ENCODE measurements at regions not wholly inside any gene's neighbourhood (a gene's known extent, or its start where the extent isn't known, plus 50 kb on each side); places are given as distances from the start of the nearest gene placed in this dataset.

DNA sequence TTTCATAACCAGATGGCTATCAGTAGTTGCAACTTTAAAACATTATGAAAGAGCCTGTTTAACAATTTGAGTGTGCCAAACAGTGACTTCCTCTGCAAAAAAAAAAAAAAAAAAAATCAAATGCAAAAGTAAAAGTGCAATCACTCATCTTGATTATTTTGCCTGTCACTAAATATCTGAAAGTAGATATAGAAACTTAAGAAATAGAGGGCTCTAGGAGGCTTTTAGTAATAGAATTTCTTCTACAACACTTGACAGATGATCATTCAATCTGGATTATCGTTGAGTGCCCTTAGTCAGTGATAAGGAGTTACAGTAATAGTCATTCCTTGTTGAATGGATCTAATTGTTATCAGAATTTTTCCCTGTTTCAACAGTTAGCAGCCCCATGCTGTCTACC lies 101.8 kb downstream of the CETN3 start:
- H3K27me3 ChIP-seq (ENCODE audit: control insufficient read depth, insufficient read depth, low read length): no peaks in the 10 kb centered on the region
- H3K4me2 ChIP-seq (ENCODE audit: low read length): no peak overlapping the region
- no peaks in the 10 kb centered on the region for H3K9me3 ChIP-seq (replicated peaks; ENCODE audit: low read length)
- no peak overlapping the region for H3K4me3 ChIP-seq (ENCODE audit: low read length)
- H3K36me3 ChIP-seq (ENCODE audit: insufficient read depth, low read length): no peaks in the 10 kb centered on the region
- no peaks in the 10 kb centered on the region for H3K4me1 ChIP-seq (ENCODE audit: control insufficient read depth, insufficient read depth, low read length)
- no peak overlapping the region for H3K9ac ChIP-seq (ENCODE audit: low read depth, low read length)

DNA sequence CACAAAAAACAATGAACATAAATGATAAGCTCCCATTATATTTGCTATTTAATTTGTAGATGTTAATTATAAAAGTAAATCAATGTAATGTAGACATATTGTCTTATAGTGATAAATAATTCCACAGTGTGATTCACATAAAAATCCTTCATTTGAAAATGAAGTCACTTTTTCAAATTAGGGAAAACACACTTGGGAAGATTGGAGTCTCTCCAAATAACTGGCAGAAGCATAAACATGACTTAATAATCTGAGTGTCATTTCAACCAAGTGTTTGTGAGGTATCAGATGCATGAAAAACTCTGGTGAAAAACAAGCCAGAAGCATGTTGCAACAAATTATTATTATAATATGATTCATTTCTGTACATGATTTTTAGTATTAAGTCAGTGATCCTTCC lies 102.2 kb downstream of the CETN3 start:
- Histone ChIP-seq H3K4me3 (ENCODE audit: low read length) (no peak overlapping the region), H3K4me1 (ENCODE audit: control insufficient read depth, insufficient read depth, low read length) (no peaks in the 10 kb centered on the region), H3K27me3 (ENCODE audit: control insufficient read depth, insufficient read depth, low read length) (no peaks in the 10 kb centered on the region), H3K9me3 (replicated peaks; ENCODE audit: low read length) (no peaks in the 10 kb centered on the region), H3K4me2 (ENCODE audit: low read length) (no peak overlapping the region), H3K36me3 (ENCODE audit: insufficient read depth, low read length) (no peaks in the 10 kb centered on the region), H3K9ac (ENCODE audit: low read depth, low read length) (no peak overlapping the region)

DNA sequence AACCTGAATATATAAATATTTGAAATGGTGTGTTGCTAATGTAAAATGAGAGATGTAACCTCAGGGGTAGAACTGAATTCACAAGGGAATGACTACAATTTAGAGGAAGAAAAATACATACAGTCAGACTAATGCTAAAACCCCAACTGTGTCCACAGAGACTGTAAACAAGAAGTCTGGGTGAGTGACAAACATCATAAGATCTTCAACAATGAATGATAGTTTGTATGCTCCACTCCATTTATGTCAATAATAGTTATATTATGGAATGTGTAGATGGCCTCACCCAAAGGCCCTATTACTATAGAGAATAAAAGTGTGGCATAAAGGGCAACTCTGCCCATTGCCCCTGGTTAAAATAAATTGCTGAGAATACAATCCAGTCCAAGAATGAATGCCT lies 102.9 kb downstream of the CETN3 start:
- Histone ChIP-seq H3K4me2 (ENCODE audit: low read length) (no peak overlapping the region), H3K9me3 (replicated peaks; ENCODE audit: low read length) (no peaks in the 10 kb centered on the region), H3K36me3 (ENCODE audit: insufficient read depth, low read length) (no peaks in the 10 kb centered on the region)

DNA sequence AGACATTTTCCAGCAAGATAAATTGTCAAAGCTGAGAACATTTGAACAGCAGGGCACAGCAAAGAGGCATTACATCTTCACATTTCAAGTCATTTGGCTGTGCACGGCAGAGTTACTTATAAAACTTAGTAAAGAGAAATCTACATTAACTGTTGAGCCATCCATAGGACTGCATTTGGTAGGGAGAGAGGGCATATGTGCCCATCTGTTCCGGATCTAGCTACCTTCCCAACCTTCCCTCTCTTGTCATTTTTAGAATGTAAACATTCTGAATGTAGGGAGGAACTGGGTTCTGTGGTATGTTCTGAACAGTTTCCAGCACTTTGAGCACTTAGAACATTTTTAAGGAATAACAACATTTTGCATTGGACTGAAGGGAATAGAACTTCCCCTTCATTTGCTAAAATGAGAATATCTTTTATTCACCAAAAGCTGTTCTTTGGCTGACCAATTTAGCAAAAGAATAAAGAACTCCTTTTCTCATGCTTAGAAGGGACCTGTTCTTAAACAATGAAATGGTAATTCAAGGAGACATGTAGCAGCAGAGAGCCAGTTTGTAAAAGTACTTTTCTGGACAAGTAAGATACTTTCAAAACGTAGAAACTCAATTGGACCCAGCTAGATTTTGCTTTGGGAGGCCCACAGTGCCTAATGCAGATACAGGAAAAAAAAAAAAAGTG lies 104.4 kb downstream of the CETN3 start:
- Histone ChIP-seq H3K4me2 (ENCODE audit: low read length) (no peak overlapping the region), H3K36me3 (ENCODE audit: insufficient read depth, low read length) (no peaks in the 10 kb centered on the region), H3K4me3 (ENCODE audit: low read length) (no peak overlapping the region), H3K9ac (ENCODE audit: low read depth, low read length) (no peak overlapping the region), H3K9me3 (replicated peaks; ENCODE audit: low read length) (no peaks in the 10 kb centered on the region), H3K27me3 (ENCODE audit: control insufficient read depth, insufficient read depth, low read length) (no peaks in the 10 kb centered on the region), H3K4me1 (ENCODE audit: control insufficient read depth, insufficient read depth, low read length) (no peaks in the 10 kb centered on the region)

More for the DNA sequence above, 102.9 kb downstream of the CETN3 start:
- Histone ChIP-seq H3K9ac (ENCODE audit: low read depth, low read length) (no peak overlapping the region), H3K27me3 (ENCODE audit: control insufficient read depth, insufficient read depth, low read length) (no peaks in the 10 kb centered on the region), H3K4me1 (ENCODE audit: control insufficient read depth, insufficient read depth, low read length) (no peaks in the 10 kb centered on the region), H3K4me3 (ENCODE audit: low read length) (no peak overlapping the region)

DNA sequence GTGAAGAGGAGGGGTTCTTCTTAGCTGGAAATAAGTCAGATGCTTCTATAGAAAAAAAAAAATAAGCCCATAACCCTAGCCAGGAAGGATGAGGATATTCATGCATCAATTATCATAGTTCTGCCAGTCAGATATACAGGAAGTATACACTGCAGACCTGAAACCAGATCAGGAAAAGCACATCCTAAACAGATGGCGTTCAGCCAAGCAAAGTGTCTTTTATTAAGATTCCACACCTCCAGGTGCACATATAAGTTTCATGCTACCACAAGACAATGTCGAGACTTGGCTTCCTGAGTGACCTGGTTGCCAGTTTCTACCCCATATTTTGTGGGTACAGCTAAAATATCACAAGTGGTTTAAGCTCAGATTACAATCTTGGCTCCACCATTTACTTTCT lies 108.3 kb downstream of the CETN3 start:
- H3K36me3 ChIP-seq (ENCODE audit: insufficient read depth, low read length): no peaks in the 10 kb centered on the region

GRCh38 chr5:90297045-90297764 lies 112.4 kb downstream of the CETN3 start:
- Histone ChIP-seq H3K4me2 (ENCODE audit: low read length) (no peak overlapping the region), H3K36me3 (ENCODE audit: insufficient read depth, low read length) (no peaks in the 10 kb centered on the region), H3K4me3 (ENCODE audit: low read length) (no peak overlapping the region), H3K9ac (ENCODE audit: low read depth, low read length) (no peak overlapping the region), H3K4me1 (ENCODE audit: control insufficient read depth, insufficient read depth, low read length) (no peaks in the 10 kb centered on the region), H3K27me3 (ENCODE audit: control insufficient read depth, insufficient read depth, low read length) (no peaks in the 10 kb centered on the region), H3K9me3 (replicated peaks; ENCODE audit: low read length) (no peaks in the 10 kb centered on the region)

More for the DNA sequence above, 108.3 kb downstream of the CETN3 start:
- Histone ChIP-seq H3K9ac (ENCODE audit: low read depth, low read length) (no peak overlapping the region), H3K4me1 (ENCODE audit: control insufficient read depth, insufficient read depth, low read length) (no peaks in the 10 kb centered on the region), H3K4me3 (ENCODE audit: low read length) (no peak overlapping the region), H3K4me2 (ENCODE audit: low read length) (no peak overlapping the region), H3K9me3 (replicated peaks; ENCODE audit: low read length) (no peaks in the 10 kb centered on the region), H3K27me3 (ENCODE audit: control insufficient read depth, insufficient read depth, low read length) (no peaks in the 10 kb centered on the region)

- Histone ChIP-seq H3K27me3 (ENCODE audit: control insufficient read depth, insufficient read depth, low read length) (no peaks in the 10 kb centered on the region), H3K4me1 (ENCODE audit: control insufficient read depth, insufficient read depth, low read length) (no peaks in the 10 kb centered on the region), H3K9me3 (replicated peaks; ENCODE audit: low read length) (no peaks in the 10 kb centered on the region), H3K4me3 (ENCODE audit: low read length) (no peak overlapping the region), H3K4me2 (ENCODE audit: low read length) (no peak overlapping the region), H3K9ac (ENCODE audit: low read depth, low read length) (no peak overlapping the region), H3K36me3 (ENCODE audit: insufficient read depth, low read length) (no peaks in the 10 kb centered on the region)
Measured at GRCh38 chr5:90294604-90295003, 115.0 kb downstream of the CETN3 start.

GRCh38 chr5:90293931-90294330 lies 115.6 kb downstream of the CETN3 start:
- Histone ChIP-seq H3K27me3 (ENCODE audit: control insufficient read depth, insufficient read depth, low read length) (no peaks in the 10 kb centered on the region), H3K36me3 (ENCODE audit: insufficient read depth, low read length) (no peaks in the 10 kb centered on the region), H3K9me3 (replicated peaks; ENCODE audit: low read length) (no peaks in the 10 kb centered on the region), H3K4me3 (ENCODE audit: low read length) (no peak overlapping the region), H3K4me1 (ENCODE audit: control insufficient read depth, insufficient read depth, low read length) (no peaks in the 10 kb centered on the region), H3K4me2 (ENCODE audit: low read length) (no peak overlapping the region), H3K9ac (ENCODE audit: low read depth, low read length) (no peak overlapping the region)

- Histone ChIP-seq H3K4me1 (ENCODE audit: control insufficient read depth, insufficient read depth, low read length) (no peaks in the 10 kb centered on the region), H3K27me3 (ENCODE audit: control insufficient read depth, insufficient read depth, low read length) (no peaks in the 10 kb centered on the region), H3K9ac (ENCODE audit: low read depth, low read length) (no peak overlapping the region), H3K36me3 (ENCODE audit: insufficient read depth, low read length) (no peaks in the 10 kb centered on the region), H3K4me2 (ENCODE audit: low read length) (no peak overlapping the region), H3K4me3 (ENCODE audit: low read length) (no peak overlapping the region), H3K9me3 (replicated peaks; ENCODE audit: low read length) (no peaks in the 10 kb centered on the region)
Measured at GRCh38 chr5:90290648-90291047, 118.9 kb downstream of the CETN3 start.

DNA sequence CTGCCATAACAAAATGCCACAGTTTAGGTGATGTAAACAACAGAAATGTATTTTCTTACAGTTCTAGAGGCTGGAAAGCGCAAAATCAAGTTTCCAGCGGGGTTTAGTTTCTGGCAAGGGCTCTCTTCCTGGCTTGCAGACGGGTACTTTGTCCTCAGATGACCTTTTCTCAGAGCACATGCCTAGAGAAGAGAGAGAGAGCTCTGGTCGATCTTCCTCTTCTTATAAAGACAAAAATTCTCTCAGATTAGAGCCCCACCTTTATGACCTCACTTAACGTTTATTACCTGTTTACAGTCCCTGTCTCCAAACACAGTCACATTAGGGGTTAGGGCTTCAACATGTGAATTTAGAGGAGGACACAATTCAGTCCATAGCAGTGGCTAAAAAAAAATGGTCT lies 119.7 kb downstream of the CETN3 start:
- H3K36me3 ChIP-seq (ENCODE audit: insufficient read depth, low read length): no peaks in the 10 kb centered on the region
- no peaks in the 10 kb centered on the region for H3K27me3 ChIP-seq (ENCODE audit: control insufficient read depth, insufficient read depth, low read length)
- H3K4me1 ChIP-seq (ENCODE audit: control insufficient read depth, insufficient read depth, low read length): no peaks in the 10 kb centered on the region
- no peak overlapping the region for H3K4me2 ChIP-seq (ENCODE audit: low read length)
- no peaks in the 10 kb centered on the region for H3K9me3 ChIP-seq (replicated peaks; ENCODE audit: low read length)
- no peak overlapping the region for H3K4me3 ChIP-seq (ENCODE audit: low read length)
- no peak overlapping the region for H3K9ac ChIP-seq (ENCODE audit: low read depth, low read length)

DNA sequence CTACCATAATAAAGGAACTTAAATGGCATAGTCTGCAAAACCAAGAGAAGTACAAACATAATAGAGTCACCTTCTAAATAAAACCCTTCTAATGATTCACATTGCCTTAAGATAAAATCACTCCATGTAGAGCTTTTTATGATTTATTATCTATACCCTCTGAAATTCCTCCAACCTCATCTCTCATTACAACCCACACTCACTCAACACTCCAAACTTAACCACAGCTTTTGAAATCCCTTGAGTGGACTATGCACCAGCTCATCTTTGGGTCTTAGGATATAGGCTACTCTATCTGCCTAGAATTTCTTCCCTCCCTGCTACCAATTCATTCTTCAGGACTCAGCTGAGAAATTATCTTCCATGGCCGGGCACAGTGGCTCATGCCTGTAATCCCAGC lies 122.5 kb downstream of the CETN3 start:
- no peak overlapping the region for H3K4me2 ChIP-seq (ENCODE audit: low read length)
- no peaks in the 10 kb centered on the region for H3K36me3 ChIP-seq (ENCODE audit: insufficient read depth, low read length)

DNA sequence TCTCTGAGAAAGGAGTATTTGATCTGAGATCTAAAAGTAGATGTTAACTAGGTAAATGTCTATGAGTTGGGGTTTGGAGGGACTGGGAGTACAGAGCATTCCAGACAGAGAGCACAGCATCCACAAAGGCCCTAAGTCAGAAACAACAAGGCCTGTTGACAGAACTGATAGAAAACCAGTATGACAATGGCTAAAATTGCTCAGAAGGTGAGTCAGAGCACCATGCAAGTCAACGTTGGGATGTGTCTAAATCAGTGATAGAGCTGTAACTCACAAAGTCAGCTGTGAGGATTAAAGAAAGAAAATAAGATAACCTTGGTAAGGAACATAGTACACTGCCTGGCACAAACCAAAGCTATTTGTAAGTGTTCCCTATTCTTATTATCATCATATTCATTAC lies 124.0 kb downstream of the CETN3 start:
- Histone ChIP-seq H3K4me3 (ENCODE audit: low read length) (no peak overlapping the region), H3K9me3 (replicated peaks; ENCODE audit: low read length) (no peaks in the 10 kb centered on the region), H3K36me3 (ENCODE audit: insufficient read depth, low read length) (no peaks in the 10 kb centered on the region), H3K27me3 (ENCODE audit: control insufficient read depth, insufficient read depth, low read length) (no peaks in the 10 kb centered on the region), H3K4me2 (ENCODE audit: low read length) (no peak overlapping the region), H3K9ac (ENCODE audit: low read depth, low read length) (no peak overlapping the region), H3K4me1 (ENCODE audit: control insufficient read depth, insufficient read depth, low read length) (no peaks in the 10 kb centered on the region)

More for the DNA sequence above, 122.5 kb downstream of the CETN3 start:
- H3K4me1 ChIP-seq (ENCODE audit: control insufficient read depth, insufficient read depth, low read length): no peaks in the 10 kb centered on the region
- H3K27me3 ChIP-seq (ENCODE audit: control insufficient read depth, insufficient read depth, low read length): no peaks in the 10 kb centered on the region
- H3K9ac ChIP-seq (ENCODE audit: low read depth, low read length): no peak overlapping the region
- no peak overlapping the region for H3K4me3 ChIP-seq (ENCODE audit: low read length)
- H3K9me3 ChIP-seq (replicated peaks; ENCODE audit: low read length): no peaks in the 10 kb centered on the region
